ENCODE measurements at regions not wholly inside any gene's neighbourhood (a gene's known extent, or its start where the extent isn't known, plus 50 kb on each side); places are given as distances from the start of the nearest gene placed in this dataset.

DNA sequence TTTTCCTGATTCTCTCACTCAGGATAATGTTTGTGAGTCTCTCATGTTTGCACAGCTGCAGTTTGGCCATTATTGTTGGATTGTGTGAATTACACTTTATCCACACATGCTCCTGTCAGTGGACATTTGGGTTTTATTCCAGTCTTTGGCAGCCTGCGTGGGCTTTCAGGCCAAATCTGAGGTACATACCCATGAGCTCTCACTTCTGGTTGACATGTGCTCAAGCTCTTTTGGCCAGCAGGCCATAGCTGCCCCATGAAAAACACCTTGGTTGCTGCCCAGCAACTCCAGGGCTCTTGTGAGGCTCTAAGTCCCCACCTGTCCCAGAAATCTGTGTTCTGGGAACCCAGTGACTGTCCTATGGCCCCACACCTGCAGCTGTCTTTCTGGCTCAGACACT is 124.5 kb upstream of the GALNT2 start:
- TF ChIP-seq, protein P1, sequence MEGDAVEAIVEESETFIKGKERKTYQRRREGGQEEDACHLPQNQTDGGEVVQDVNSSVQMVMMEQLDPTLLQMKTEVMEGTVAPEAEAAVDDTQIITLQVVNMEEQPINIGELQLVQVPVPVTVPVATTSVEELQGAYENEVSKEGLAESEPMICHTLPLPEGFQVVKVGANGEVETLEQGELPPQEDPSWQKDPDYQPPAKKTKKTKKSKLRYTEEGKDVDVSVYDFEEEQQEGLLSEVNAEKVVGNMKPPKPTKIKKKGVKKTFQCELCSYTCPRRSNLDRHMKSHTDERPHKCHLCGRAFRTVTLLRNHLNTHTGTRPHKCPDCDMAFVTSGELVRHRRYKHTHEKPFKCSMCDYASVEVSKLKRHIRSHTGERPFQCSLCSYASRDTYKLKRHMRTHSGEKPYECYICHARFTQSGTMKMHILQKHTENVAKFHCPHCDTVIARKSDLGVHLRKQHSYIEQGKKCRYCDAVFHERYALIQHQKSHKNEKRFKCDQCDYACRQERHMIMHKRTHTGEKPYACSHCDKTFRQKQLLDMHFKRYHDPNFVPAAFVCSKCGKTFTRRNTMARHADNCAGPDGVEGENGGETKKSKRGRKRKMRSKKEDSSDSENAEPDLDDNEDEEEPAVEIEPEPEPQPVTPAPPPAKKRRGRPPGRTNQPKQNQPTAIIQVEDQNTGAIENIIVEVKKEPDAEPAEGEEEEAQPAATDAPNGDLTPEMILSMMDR (IDR thresholded peaks at IDR 0.05): no peak
- TF ChIP-seq EP300 (IDR thresholded peaks at IDR 0.05) (no peak), POLR2AphosphoS5 (IDR thresholded peaks at IDR 0.05) (no peak), POLR2A (IDR thresholded peaks at IDR 0.05) (no peak)

Measured in stomach (tissue), 4 donors.